ENCODE measurements at regions not wholly inside any gene's neighbourhood (a gene's known extent, or its start where the extent isn't known, plus 50 kb on each side); places are given as distances from the start of the nearest gene placed in this dataset.

DNA sequence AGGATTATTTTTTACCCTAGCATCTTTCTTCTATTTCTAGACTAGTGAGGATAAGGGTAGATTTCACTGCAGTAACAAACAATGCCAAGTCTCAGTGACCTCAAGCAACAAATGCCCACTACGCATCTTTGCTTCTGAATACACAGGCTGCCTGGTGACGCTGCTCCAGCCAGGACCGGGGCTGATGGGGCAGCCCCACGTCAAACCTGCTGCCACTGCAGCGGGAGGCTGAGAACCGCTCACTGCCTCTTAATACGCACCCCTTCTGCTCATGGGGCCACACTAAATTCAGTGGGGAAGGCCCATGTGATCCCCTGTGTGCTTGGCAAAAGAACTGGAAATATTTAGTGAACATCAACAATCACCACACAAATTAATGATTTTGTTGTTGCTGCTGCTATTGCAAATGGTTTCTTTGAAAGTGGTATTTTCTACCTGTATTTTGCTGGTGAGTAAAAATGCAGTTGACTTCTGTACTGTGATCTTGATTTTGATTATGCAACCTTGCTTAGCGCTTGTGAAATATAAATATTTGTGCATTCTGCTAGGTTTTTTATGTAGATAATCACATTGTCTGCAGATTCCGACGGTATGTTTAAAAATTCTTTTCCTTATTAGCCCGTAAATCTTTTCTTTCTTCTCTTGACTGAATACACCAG, 139.5 kb upstream of the SPACA7 start:
- TF ChIP-seq POLR2A (IDR thresholded peaks at IDR 0.05), result no peak
- TF ChIP-seq, protein P1, sequence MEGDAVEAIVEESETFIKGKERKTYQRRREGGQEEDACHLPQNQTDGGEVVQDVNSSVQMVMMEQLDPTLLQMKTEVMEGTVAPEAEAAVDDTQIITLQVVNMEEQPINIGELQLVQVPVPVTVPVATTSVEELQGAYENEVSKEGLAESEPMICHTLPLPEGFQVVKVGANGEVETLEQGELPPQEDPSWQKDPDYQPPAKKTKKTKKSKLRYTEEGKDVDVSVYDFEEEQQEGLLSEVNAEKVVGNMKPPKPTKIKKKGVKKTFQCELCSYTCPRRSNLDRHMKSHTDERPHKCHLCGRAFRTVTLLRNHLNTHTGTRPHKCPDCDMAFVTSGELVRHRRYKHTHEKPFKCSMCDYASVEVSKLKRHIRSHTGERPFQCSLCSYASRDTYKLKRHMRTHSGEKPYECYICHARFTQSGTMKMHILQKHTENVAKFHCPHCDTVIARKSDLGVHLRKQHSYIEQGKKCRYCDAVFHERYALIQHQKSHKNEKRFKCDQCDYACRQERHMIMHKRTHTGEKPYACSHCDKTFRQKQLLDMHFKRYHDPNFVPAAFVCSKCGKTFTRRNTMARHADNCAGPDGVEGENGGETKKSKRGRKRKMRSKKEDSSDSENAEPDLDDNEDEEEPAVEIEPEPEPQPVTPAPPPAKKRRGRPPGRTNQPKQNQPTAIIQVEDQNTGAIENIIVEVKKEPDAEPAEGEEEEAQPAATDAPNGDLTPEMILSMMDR (IDR thresholded peaks at IDR 0.05 in 4 of 5, conservative IDR thresholded peaks at IDR 0.05 in 1 of 5), result no peak
